Right kidney (tissue), 1 donor: ENCODE measurements at regions not wholly inside any gene's neighbourhood (a gene's known extent, or its start where the extent isn't known, plus 50 kb on each side); places are given as distances from the start of the nearest gene placed in this dataset.
"Not testable (repeated sequence)": the region's sequence is repeated elsewhere in the genome, so short reads cannot be mapped to it uniquely, and the experiment has no call there.

Source experiments
- DNase-seq: peaks from one replicate; pipeline ENCODE4 v3.0.0-alpha.2; 2016

- DNase-seq, result no peak
Measured at GRCh38 chr10:26355241-26355640, 82.9 kb upstream of the APBB1IP start.

DNA sequence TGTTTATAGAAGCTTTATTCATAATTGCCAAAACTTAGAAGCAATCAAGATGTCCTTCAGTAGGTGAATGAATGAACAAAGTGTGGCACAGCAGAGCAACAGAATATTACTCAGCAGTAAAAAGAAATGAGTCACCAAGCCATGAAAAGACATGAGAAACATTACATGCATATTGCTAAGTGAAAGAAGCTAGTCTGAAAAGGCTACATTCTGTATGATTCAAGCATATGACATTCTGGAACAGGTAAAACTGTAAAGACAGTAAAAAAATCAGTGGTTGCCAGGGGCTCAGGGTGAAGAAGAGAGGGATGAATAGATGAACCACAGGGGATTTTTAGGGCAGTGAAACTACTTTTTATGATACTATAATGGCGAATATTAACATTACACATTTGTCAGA, 80.9 kb upstream of the APBB1IP start:
- no peak for DNase-seq

DNA sequence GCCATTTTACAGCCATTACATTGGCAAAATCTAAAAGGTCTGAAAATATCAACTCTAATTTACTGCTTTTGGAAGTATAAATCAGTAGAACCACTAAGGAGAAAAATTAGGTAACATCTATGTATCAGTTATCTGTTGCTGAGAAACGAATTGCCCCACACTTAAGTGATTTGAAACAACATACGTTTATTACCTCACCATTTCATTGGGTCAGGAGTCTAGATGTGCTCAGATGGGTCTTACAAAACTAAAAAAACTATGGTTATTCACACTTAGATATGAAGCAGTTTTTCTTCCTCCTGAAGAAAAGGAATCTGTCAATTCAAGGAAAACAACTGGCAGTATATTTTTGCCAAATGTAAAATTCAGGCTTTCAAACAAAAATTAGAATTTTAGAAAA, 80.1 kb upstream of the APBB1IP start:
- DNase-seq, result no peak

- no peak for DNase-seq
Measured at GRCh38 chr10:26359670-26360069, 78.5 kb upstream of the APBB1IP start.

- no peak for DNase-seq
Measured at GRCh38 chr10:26361351-26361750, 76.8 kb upstream of the APBB1IP start.

DNA sequence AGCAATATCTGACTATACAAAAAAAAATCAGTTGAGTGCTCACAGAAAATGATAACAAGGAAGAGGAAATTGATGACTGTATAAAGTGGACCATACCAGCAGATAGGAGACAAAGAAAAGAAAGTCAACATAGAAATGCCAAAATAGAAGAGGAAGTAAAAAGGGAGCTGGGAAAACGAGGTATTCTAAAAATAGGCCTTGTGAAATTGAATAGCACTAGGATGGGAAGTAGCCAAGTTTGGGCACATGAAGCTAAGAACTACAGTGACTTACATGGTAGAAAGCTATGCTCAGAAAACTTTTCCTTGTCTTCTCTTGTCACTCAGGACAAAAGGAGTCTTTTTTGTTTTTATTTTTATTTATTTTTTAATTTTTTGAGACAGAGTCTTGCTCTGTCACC, 76.2 kb upstream of the APBB1IP start:
- DNase-seq, result no peak

DNA sequence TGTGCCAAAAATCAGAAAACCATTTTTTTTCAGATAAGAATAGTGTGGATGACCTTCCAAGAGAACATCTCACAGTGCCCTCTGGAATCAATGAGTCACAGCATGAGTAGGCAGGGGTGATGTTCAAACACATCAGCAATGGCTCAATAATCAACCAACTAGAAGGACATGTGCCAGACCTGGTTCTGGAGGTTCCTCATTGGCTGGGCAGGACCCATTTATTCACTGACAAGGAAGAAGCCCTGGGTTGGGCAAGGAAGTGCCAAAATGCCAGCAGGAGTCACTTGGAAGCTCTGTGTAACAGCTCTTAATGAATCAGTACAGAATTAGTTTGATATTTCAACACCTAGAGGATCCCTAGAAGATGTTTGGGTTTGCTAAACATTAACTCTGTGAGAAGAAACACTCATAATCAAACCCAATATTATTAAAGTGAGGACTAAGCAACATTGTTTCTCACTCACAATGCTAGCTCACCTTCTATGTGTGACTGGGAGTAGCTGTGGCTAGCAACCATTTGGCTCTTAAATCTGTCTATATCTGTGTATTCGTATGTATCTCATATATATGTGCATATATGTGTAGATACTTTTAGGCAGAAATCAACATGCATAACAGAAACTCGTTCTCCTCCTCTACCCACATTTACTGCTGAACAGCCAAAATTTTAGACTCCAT, 72.3 kb upstream of the APBB1IP start:
- DNase-seq, result no peak

GRCh38 chr10:26367035-26367434, 71.1 kb upstream of the APBB1IP start:
- DNase-seq, result not testable (repeated sequence)

- DNase-seq, result peak; percentile 25
Measured at GRCh38 chr10:26367771-26368170, 70.4 kb upstream of the APBB1IP start.

- no peak for DNase-seq
Measured at GRCh38 chr10:26368463-26368862, 69.7 kb upstream of the APBB1IP start.

GRCh38 chr10:26372513-26373354, 65.4 kb upstream of the APBB1IP start:
- no peak for DNase-seq

DNA sequence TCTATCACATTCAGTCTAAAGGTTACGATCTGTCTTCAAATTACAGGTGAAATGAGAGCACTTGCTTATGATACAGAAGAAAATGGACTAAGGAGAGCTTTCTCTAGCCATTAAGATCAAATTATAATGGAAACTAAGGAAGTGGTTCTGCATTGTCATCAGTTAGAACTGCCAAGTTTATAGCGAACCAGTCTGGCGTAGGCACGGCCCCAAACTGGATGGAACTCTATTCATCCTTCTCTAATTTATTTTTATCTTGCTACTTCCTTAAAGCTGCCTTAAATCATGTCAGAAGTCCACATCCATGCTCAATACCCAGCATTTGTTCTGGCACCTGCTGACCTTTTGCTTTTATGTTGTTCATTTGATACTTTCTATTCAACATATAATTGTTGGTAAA, 63.7 kb upstream of the APBB1IP start:
- DNase-seq, result no peak

GRCh38 chr10:26377224-26377810, 60.8 kb upstream of the APBB1IP start:
- not testable (repeated sequence) for DNase-seq

DNA sequence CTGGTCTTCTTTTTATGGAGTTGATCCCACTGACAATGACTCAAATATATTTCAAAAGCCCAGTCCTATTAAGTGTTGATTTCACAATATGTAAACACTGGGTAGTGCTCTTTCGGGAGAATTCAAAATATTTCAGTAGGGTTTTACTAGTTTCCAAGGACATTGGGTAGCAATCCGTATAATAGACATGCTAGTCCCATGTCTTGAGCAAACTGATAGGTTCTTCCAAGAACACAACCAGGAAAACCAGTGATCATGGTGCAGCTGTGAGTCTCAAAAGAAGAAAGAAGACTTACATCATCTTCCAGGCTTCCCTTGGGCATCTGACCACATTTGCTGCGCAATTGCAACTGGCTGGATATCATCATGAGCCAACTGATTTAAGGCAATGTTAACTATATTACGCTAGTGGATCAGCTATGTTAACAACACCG, 59.3 kb upstream of the APBB1IP start:
- DNase-seq, result no peak

DNA sequence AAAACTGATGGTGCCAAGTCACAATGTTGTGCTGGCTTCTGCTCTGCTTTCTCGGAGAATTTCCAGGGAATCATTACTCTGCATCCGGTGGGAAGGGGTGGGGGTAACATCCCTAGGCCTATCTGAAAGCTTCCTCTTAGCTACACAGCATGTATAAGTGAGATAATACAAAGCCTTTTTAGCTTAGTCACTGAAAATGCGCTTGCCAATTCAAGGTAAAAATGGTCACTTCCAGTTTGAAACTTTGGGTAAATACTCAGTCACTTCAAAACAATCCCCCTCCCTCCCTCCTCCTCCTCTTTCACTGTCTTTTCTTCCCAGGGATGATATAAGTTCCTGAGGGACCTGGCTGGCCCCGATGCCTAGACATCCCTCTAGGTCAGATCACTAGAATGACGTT, 57.3 kb upstream of the APBB1IP start:
- no peak for DNase-seq

DNA sequence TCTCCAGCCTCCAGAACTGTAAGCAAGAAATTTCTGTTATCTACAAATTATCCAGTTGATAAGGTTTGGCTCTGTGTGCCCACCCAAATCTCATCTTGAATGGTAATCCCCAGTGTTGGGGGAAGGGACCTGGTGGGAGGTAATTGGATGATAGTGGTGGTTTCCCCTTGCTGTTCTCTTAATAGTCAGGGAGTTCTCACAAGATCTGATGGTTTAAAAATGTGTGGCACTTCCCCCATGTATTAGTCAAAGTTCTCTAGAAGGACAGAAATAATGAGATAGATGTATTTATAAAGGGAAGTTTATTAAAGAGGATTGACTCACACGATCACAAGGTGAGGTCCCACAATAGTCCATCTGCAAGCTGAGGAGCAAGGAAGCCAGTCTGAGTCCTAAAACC, 56.2 kb upstream of the APBB1IP start:
- DNase-seq, result no peak

- no peak for DNase-seq
Measured at GRCh38 chr10:26384600-26384999, 53.5 kb upstream of the APBB1IP start.

- DNase-seq, result no peak
Measured at GRCh38 chr10:26385443-26385842, 52.7 kb upstream of the APBB1IP start.

DNA sequence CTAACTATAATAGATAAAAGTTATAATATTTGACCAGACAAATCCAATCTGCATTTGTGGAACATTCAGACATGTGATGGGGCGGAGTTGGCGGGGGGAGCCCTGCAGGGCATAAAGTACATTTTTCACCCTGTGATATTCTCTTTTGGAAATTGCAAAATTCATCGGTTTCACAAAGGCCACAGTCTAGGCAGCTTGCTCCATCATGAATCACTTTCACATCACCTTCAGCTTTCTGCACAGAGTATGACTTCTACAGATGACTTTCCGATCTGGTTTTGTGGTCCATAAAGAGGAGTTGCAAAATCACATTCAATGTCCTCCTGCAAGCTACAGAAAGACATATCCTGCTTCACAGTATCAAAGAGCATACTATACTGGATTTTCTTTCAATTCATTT, 51.4 kb upstream of the APBB1IP start:
- no peak for DNase-seq
